Activated CD8-positive, alpha-beta memory T cell treated with anti-CD3 and anti-CD28 coated beads for 36 hours (primary cell): ENCODE measurements at regions not wholly inside any gene's neighbourhood (a gene's known extent, or its start where the extent isn't known, plus 50 kb on each side); places are given as distances from the start of the nearest gene placed in this dataset.

Experiments used
- CTCF ChIA-PET: fragments of 350-600 bp; sonication (Branson Sonifier 250); formaldehyde crosslinking; loops from one replicate; lab custom pipeline; 2021; ENCODE audit warnings: antibody characterized with exemption; lab: Charles Lee
- POLR2A ChIA-PET: fragments of 350-600 bp; sonication (Branson Sonifier 250); formaldehyde crosslinking; loops from one replicate; lab custom pipeline; 2021; ENCODE audit warnings: antibody characterized with exemption; lab: Charles Lee

GRCh38 chr3:152176241-152176640, 92.5 kb upstream of the MBNL1 start:
- POLR2A ChIA-PET: no interaction called here
- CTCF ChIA-PET: no interaction called here

GRCh38 chr3:152176998-152177397, 91.7 kb upstream of the MBNL1 start:
- POLR2A ChIA-PET: no interaction called here
- CTCF ChIA-PET: no interaction called here

GRCh38 chr3:152177757-152178156, 91.0 kb upstream of the MBNL1 start:
- POLR2A ChIA-PET: no interaction called here
- CTCF ChIA-PET: interaction anchor here (0.9 kb wide), 1 partner anchor 10 kb away, joined by 3 read pairs; no protein-coding TSS in a partner anchor

- CTCF ChIA-PET: interaction anchor here (0.9 to 1.2 kb wide), 6 partner anchors 10 to 279 kb away, joined by 3 to 6 read pairs (median 4); no protein-coding TSS in a partner anchor
- POLR2A ChIA-PET: interaction anchor here (0.6 kb wide), 2 partner anchors 11 to 89 kb away, joined by 5 to 8 read pairs; no protein-coding TSS in a partner anchor
These were observed 85.3 kb upstream of the MBNL1 start for GRCh38 chr3:152183473-152183872.

GRCh38 chr3:152184971-152185686, 83.6 kb upstream of the MBNL1 start:
- ChIA-PET POLR2A (no interaction called here), CTCF (interaction anchor here (0.8 to 1.0 kb wide), 2 partner anchors 9 to 287 kb away, joined by 3 read pairs; no protein-coding TSS in a partner anchor)

GRCh38 chr3:152185891-152186630, 82.7 kb upstream of the MBNL1 start:
- CTCF ChIA-PET: interaction anchor here (0.8 kb wide), 1 partner anchor 8 kb away, joined by 3 read pairs; no protein-coding TSS in a partner anchor
- POLR2A ChIA-PET: no interaction called here

- CTCF ChIA-PET: no interaction called here
- POLR2A ChIA-PET: no interaction called here
These were observed 78.0 kb upstream of the MBNL1 start for GRCh38 chr3:152190636-152191183.

- ChIA-PET POLR2A (no interaction called here), CTCF (no interaction called here)
These were observed 76.7 kb upstream of the MBNL1 start for GRCh38 chr3:152192050-152192449.

- ChIA-PET CTCF (interaction anchor here (0.9 to 1.6 kb wide), 5 partner anchors 7 to 81 kb away, joined by 3 to 7 read pairs (median 3); no protein-coding TSS in a partner anchor), POLR2A (interaction anchor here (1.0 to 1.6 kb wide), 4 partner anchors 50 to 76 kb away, joined by 3 to 6 read pairs (median 4); partner anchors contain the start of gene MBNL1)
These were observed 75.6 kb upstream of the MBNL1 start for GRCh38 chr3:152192936-152193672.

- CTCF ChIA-PET: interaction anchor here (0.7 to 1.6 kb wide), 7 partner anchors 8 to 1331 kb away, joined by 3 to 7 read pairs (median 3); no protein-coding TSS in a partner anchor
- POLR2A ChIA-PET: interaction anchor here (0.6 to 1.6 kb wide), 7 partner anchors 10 to 78 kb away, joined by 3 to 8 read pairs (median 4); partner anchors contain the start of gene MBNL1
These were observed 75.0 kb upstream of the MBNL1 start for GRCh38 chr3:152193673-152194267.

- ChIA-PET POLR2A (no interaction called here), CTCF (interaction anchor here (0.6 kb wide), 1 partner anchor 212 kb away, joined by 3 read pairs; no protein-coding TSS in a partner anchor)
These were observed 73.5 kb upstream of the MBNL1 start for GRCh38 chr3:152195206-152195605.

GRCh38 chr3:152196782-152197181, 71.9 kb upstream of the MBNL1 start:
- POLR2A ChIA-PET: no interaction called here
- CTCF ChIA-PET: no interaction called here

GRCh38 chr3:152197451-152197850, 71.3 kb upstream of the MBNL1 start:
- CTCF ChIA-PET: no interaction called here
- POLR2A ChIA-PET: interaction anchor here (0.7 kb wide), 1 partner anchor 991 kb away, joined by 7 read pairs; no protein-coding TSS in a partner anchor

GRCh38 chr3:152197937-152198336, 70.8 kb upstream of the MBNL1 start:
- ChIA-PET POLR2A (interaction anchor here (0.7 kb wide), 1 partner anchor 992 kb away, joined by 7 read pairs; no protein-coding TSS in a partner anchor), CTCF (no interaction called here)

GRCh38 chr3:152198665-152199064, 70.1 kb upstream of the MBNL1 start:
- CTCF ChIA-PET: no interaction called here
- POLR2A ChIA-PET: interaction anchor here (1.3 kb wide), 1 partner anchor 70 kb away, joined by 4 read pairs; the partner anchor contains the start of gene MBNL1

GRCh38 chr3:152199102-152199840, 69.5 kb upstream of the MBNL1 start:
- CTCF ChIA-PET: no interaction called here
- POLR2A ChIA-PET: interaction anchor here (0.5 to 1.4 kb wide), 3 partner anchors 45 to 70 kb away, joined by 3 to 5 read pairs (median 4); partner anchors contain the start of gene MBNL1
